T-helper 2 cell treated with Interferon-gamma antibody and Interleukin-4, amounts not matched to agents 5 μg/mL and 100 μg/mL, for 36 hours (primary cell): ENCODE measurements at regions not wholly inside any gene's neighbourhood (a gene's known extent, or its start where the extent isn't known, plus 50 kb on each side); places are given as distances from the start of the nearest gene placed in this dataset.
A peak's percentile ranks its signal among the peaks of the same experiment; 100 is the strongest.

Experiments
- DNase-seq: peaks from one replicate; pipeline ENCODE4 v3.0.0; 2021; ENCODE audit warnings: low spot score
- H3K27ac Mint-ChIP-seq: one replicate; pipeline ENCODE4 v1.8.0; 2021; ENCODE audit warnings: mild to moderate bottlenecking, mixed read lengths
- H3K27me3 Mint-ChIP-seq: one replicate; pipeline ENCODE4 v1.8.0; 2021; ENCODE audit warnings: low read depth, mixed read lengths
- H3K36me3 Mint-ChIP-seq: one replicate; pipeline ENCODE4 v1.8.0; 2021; ENCODE audit warnings: low read depth, mixed read lengths
- H3K4me1 Mint-ChIP-seq: one replicate; pipeline ENCODE4 v1.8.0; 2021; ENCODE audit warnings: low read depth, mixed read lengths
- H3K4me3 Mint-ChIP-seq: one replicate; pipeline ENCODE4 v1.8.0; 2022; ENCODE audit warnings: mild to moderate bottlenecking, moderate library complexity, mixed read lengths
- H3K9me3 Mint-ChIP-seq: one replicate; pipeline ENCODE4 v1.8.0; 2021; ENCODE audit warnings: mixed read lengths

- Mint-ChIP-seq H3K9me3 (no peaks in the 10 kb centered on the region), H3K4me3 (no peak overlapping the region), H3K36me3 (no peaks in the 10 kb centered on the region), H3K27me3 (no peaks in the 10 kb centered on the region), H3K4me1 (no peaks in the 10 kb centered on the region), H3K27ac (no peak overlapping the region)
- DNase-seq, result no peak
These were observed 1097.4 kb downstream of the VRK1 start for GRCh38 chr14:97894552-97894951.

- H3K36me3 Mint-ChIP-seq, result no peaks in the 10 kb centered on the region
- H3K4me3 Mint-ChIP-seq, result no peak overlapping the region
- no peaks in the 10 kb centered on the region for H3K9me3 Mint-ChIP-seq
- no peak overlapping the region for H3K27ac Mint-ChIP-seq
- DNase-seq, result no peak
- H3K4me1 Mint-ChIP-seq, result no peaks in the 10 kb centered on the region
- H3K27me3 Mint-ChIP-seq, result no peaks in the 10 kb centered on the region
These were observed 1103.1 kb downstream of the VRK1 start for GRCh38 chr14:97900196-97900854.

GRCh38 chr14:97902630-97903029 lies 1105.4 kb downstream of the VRK1 start:
- peaks cover 2% of the 10 kb centered on the region for H3K27me3 Mint-ChIP-seq
- H3K4me3 Mint-ChIP-seq, result no peak overlapping the region
- no peaks in the 10 kb centered on the region for H3K4me1 Mint-ChIP-seq
- H3K36me3 Mint-ChIP-seq, result no peaks in the 10 kb centered on the region
- H3K9me3 Mint-ChIP-seq, result no peaks in the 10 kb centered on the region
- H3K27ac Mint-ChIP-seq, result no peak overlapping the region
- no peak for DNase-seq

GRCh38 chr14:97903821-97904220 lies 1106.6 kb downstream of the VRK1 start:
- no peak for DNase-seq
- no peak overlapping the region for H3K4me3 Mint-ChIP-seq
- H3K36me3 Mint-ChIP-seq, result peaks cover 2% of the 10 kb centered on the region
- no peak overlapping the region for H3K27ac Mint-ChIP-seq
- H3K4me1 Mint-ChIP-seq, result no peaks in the 10 kb centered on the region
- H3K27me3 Mint-ChIP-seq, result peaks cover 8% of the 10 kb centered on the region
- H3K9me3 Mint-ChIP-seq, result no peaks in the 10 kb centered on the region

- peaks cover 2% of the 10 kb centered on the region for H3K36me3 Mint-ChIP-seq
- DNase-seq, result no peak
- no peak overlapping the region for H3K4me3 Mint-ChIP-seq
- H3K9me3 Mint-ChIP-seq, result peaks cover 3% of the 10 kb centered on the region
- H3K27ac Mint-ChIP-seq, result no peak overlapping the region
- H3K27me3 Mint-ChIP-seq, result peaks cover 30% of the 10 kb centered on the region
- no peaks in the 10 kb centered on the region for H3K4me1 Mint-ChIP-seq
These were observed 1115.0 kb downstream of the VRK1 start for GRCh38 chr14:97912217-97912616.

GRCh38 chr14:97916100-97916499 lies 1118.9 kb downstream of the VRK1 start:
- Mint-ChIP-seq H3K9me3 (no peaks in the 10 kb centered on the region), H3K27me3 (peaks cover 10% of the 10 kb centered on the region), H3K4me1 (peaks cover 4% of the 10 kb centered on the region), H3K4me3 (no peak overlapping the region), H3K27ac (no peak overlapping the region), H3K36me3 (no peaks in the 10 kb centered on the region)
- no peak for DNase-seq

- H3K4me1 Mint-ChIP-seq, result peaks cover 4% of the 10 kb centered on the region
- H3K36me3 Mint-ChIP-seq, result no peaks in the 10 kb centered on the region
- H3K4me3 Mint-ChIP-seq, result no peak overlapping the region
- no peaks in the 10 kb centered on the region for H3K9me3 Mint-ChIP-seq
- peaks cover 5% of the 10 kb centered on the region for H3K27me3 Mint-ChIP-seq
- H3K27ac Mint-ChIP-seq, result no peak overlapping the region
- DNase-seq, result no peak
These were observed 1119.7 kb downstream of the VRK1 start for GRCh38 chr14:97916669-97917568.

GRCh38 chr14:97920201-97920600 lies 1123.0 kb downstream of the VRK1 start:
- H3K4me3 Mint-ChIP-seq, result no peak overlapping the region
- peaks cover 1% of the 10 kb centered on the region for H3K36me3 Mint-ChIP-seq
- H3K9me3 Mint-ChIP-seq, result no peaks in the 10 kb centered on the region
- no peak overlapping the region for H3K27ac Mint-ChIP-seq
- H3K4me1 Mint-ChIP-seq, result peaks cover 10% of the 10 kb centered on the region
- DNase-seq, result no peak
- peaks cover 9% of the 10 kb centered on the region for H3K27me3 Mint-ChIP-seq

- no peaks in the 10 kb centered on the region for H3K9me3 Mint-ChIP-seq
- no peak overlapping the region for H3K27ac Mint-ChIP-seq
- H3K4me1 Mint-ChIP-seq, result peaks cover 18% of the 10 kb centered on the region
- peaks cover 1% of the 10 kb centered on the region for H3K36me3 Mint-ChIP-seq
- peaks cover 8% of the 10 kb centered on the region for H3K27me3 Mint-ChIP-seq
- no peak for DNase-seq
- no peak overlapping the region for H3K4me3 Mint-ChIP-seq
These were observed 1124.1 kb downstream of the VRK1 start for GRCh38 chr14:97921296-97921695.

GRCh38 chr14:97924922-97925613 lies 1127.9 kb downstream of the VRK1 start:
- H3K27me3 Mint-ChIP-seq, result peaks cover 14% of the 10 kb centered on the region

GRCh38 chr14:97930166-97930565 lies 1133.0 kb downstream of the VRK1 start:
- Mint-ChIP-seq H3K4me3 (no peak overlapping the region), H3K4me1 (peaks cover 13% of the 10 kb centered on the region), H3K27ac (no peak overlapping the region), H3K27me3 (peaks cover 7% of the 10 kb centered on the region), H3K9me3 (no peaks in the 10 kb centered on the region), H3K36me3 (peaks cover 4% of the 10 kb centered on the region)
- DNase-seq, result no peak

More at GRCh38 chr14:97924922-97925613, 1127.9 kb downstream of the VRK1 start:
- DNase-seq, result peak; percentile 48
- Mint-ChIP-seq H3K36me3 (peaks cover 1% of the 10 kb centered on the region), H3K4me1 (peaks cover 15% of the 10 kb centered on the region), H3K4me3 (no peak overlapping the region), H3K27ac (peak overlapping the region; percentile 2), H3K9me3 (no peaks in the 10 kb centered on the region)

GRCh38 chr14:97931273-97931672 lies 1134.1 kb downstream of the VRK1 start:
- Mint-ChIP-seq H3K4me3 (no peak overlapping the region), H3K36me3 (peaks cover 4% of the 10 kb centered on the region), H3K4me1 (peaks cover 5% of the 10 kb centered on the region), H3K9me3 (no peaks in the 10 kb centered on the region), H3K27ac (no peak overlapping the region), H3K27me3 (peaks cover 7% of the 10 kb centered on the region)
- DNase-seq, result no peak

- no peak for DNase-seq
- no peaks in the 10 kb centered on the region for H3K4me1 Mint-ChIP-seq
- no peaks in the 10 kb centered on the region for H3K27me3 Mint-ChIP-seq
- H3K4me3 Mint-ChIP-seq, result no peak overlapping the region
- no peak overlapping the region for H3K27ac Mint-ChIP-seq
- peaks cover 8% of the 10 kb centered on the region for H3K36me3 Mint-ChIP-seq
- H3K9me3 Mint-ChIP-seq, result peaks cover 5% of the 10 kb centered on the region
These were observed 1145.7 kb downstream of the VRK1 start for GRCh38 chr14:97942921-97943320.

- Mint-ChIP-seq H3K4me1 (no peaks in the 10 kb centered on the region), H3K4me3 (no peak overlapping the region), H3K9me3 (peaks cover 5% of the 10 kb centered on the region), H3K27me3 (no peaks in the 10 kb centered on the region), H3K36me3 (peaks cover 8% of the 10 kb centered on the region), H3K27ac (no peak overlapping the region)
- no peak for DNase-seq
These were observed 1146.4 kb downstream of the VRK1 start for GRCh38 chr14:97943619-97944018.
